ENCODE measurements at regions not wholly inside any gene's neighbourhood (a gene's known extent, or its start where the extent isn't known, plus 50 kb on each side); places are given as distances from the start of the nearest gene placed in this dataset.

DNA sequence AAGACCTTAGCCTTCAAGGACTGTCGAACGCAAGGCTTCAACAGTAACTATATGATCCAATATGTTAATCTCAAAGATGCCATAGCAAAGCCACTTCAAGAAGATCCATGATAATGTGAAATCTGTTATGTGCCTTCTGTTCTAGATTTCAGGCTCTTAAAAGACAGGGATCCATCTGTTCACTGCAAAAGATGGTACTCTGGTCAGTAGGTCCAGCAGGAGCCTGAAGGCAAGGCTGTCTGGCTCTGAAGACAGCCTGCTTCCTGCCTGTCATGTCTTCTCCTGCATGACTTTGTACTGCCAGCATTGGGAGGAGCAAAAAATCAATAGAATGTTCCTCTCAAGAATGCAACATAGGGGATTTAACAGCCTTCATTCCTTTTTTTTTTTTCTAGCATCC, 270.8 kb upstream of the PARD3B start:
- no peak for TF ChIP-seq POLR2AphosphoS5 (IDR thresholded peaks at IDR 0.05)
- TF ChIP-seq, protein P1, sequence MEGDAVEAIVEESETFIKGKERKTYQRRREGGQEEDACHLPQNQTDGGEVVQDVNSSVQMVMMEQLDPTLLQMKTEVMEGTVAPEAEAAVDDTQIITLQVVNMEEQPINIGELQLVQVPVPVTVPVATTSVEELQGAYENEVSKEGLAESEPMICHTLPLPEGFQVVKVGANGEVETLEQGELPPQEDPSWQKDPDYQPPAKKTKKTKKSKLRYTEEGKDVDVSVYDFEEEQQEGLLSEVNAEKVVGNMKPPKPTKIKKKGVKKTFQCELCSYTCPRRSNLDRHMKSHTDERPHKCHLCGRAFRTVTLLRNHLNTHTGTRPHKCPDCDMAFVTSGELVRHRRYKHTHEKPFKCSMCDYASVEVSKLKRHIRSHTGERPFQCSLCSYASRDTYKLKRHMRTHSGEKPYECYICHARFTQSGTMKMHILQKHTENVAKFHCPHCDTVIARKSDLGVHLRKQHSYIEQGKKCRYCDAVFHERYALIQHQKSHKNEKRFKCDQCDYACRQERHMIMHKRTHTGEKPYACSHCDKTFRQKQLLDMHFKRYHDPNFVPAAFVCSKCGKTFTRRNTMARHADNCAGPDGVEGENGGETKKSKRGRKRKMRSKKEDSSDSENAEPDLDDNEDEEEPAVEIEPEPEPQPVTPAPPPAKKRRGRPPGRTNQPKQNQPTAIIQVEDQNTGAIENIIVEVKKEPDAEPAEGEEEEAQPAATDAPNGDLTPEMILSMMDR (IDR thresholded peaks at IDR 0.05), result no peak
- no peak for TF ChIP-seq POLR2A (IDR thresholded peaks at IDR 0.05)

Measured in prostate gland (tissue), 2 donors.